Sigmoid colon (tissue), 6 donors: ENCODE measurements at regions not wholly inside any gene's neighbourhood (a gene's known extent, or its start where the extent isn't known, plus 50 kb on each side); places are given as distances from the start of the nearest gene placed in this dataset.
"Not testable (repeated sequence)": the region's sequence is repeated elsewhere in the genome, so short reads cannot be mapped to it uniquely, and the experiment has no call there.

Source experiments
- DNase-seq: peaks from one replicate; pipeline ENCODE4 v3.0.0-alpha.2; 2019
- H3K27ac ChIP-seq, 4 donors: fragments of 200-600 bp; sonication (generic); one replicate each; pipeline ENCODE4 v1.5.1; 2016 to 2019; ENCODE audit warnings: mild to moderate bottlenecking in 1 of 4
- H3K27me3 ChIP-seq, 3 donors: fragments of 200-600 bp; sonication (generic); one replicate each; pipeline ENCODE4 v1.5.1; 2019; ENCODE audit warnings: mild to moderate bottlenecking in 1 of 3
- H3K36me3 ChIP-seq, 4 donors: fragments of 200-600 bp; sonication (generic); one replicate each; pipeline ENCODE4 v1.5.1; 2016 to 2019
- H3K4me1 ChIP-seq, 4 donors: fragments of 200-600 bp; sonication (generic); one replicate each; pipeline ENCODE4 v1.5.1; 2017 to 2019
- H3K4me3 ChIP-seq, 4 donors: fragments of 200-600 bp; sonication (generic); one replicate each; pipeline ENCODE4 v1.5.1; 2017 to 2019; ENCODE audit warnings: mild to moderate bottlenecking in 2 of 4, moderate library complexity in 1 of 4
- H3K9me3 ChIP-seq, 4 donors: fragments of 200-600 bp in 3 of 4; sonication (generic) in 3 of 4; one replicate each; pipeline versions ENCODE4 v1.5.1 to v1.6.1; 2013 to 2019
- CTCF ChIP-seq, 4 experiments: fragments of 450-650 bp in 3 of 4; fragments of 200-600 bp in 1 of 4; IDR thresholded peaks; one replicate each; pipeline ENCODE4 v1.5.1; 2016 to 2019; ENCODE audit warnings: antibody characterized with exemption in 4 of 4, mild to moderate bottlenecking in 3 of 4, moderate library complexity in 2 of 4
- EP300 ChIP-seq, 4 donors: sonication (generic); formaldehyde crosslinking; IDR thresholded peaks; one replicate each; pipeline ENCODE4 v1.6.1; 2017; ENCODE audit warnings: antibody characterized with exemption in 4 of 4
- POLR2A ChIP-seq, 2 donors: fragments of 450-650 bp; IDR thresholded peaks; one replicate each; pipeline ENCODE4 v1.6.1; 2016; ENCODE audit warnings: antibody characterized with exemption in 2 of 2, mild to moderate bottlenecking in 2 of 2, moderate library complexity in 2 of 2
- POLR2AphosphoS5 ChIP-seq, 4 donors: sonication (generic); formaldehyde crosslinking; IDR thresholded peaks; one replicate each; pipeline ENCODE4 v1.6.1; 2017; ENCODE audit warnings: antibody characterized with exemption in 4 of 4
- WGBS, 2 donors: extraction: QIAGEN DNeasy Blood & Tissue Kit; methylation state at CpG; one replicate each; pipeline ENCODE4 v1.1.7; 2013; 5-methylcytosine and 5-hydroxymethylcytosine counted together
- intact Hi-C: fragments of 100-400 bp; cut with DNase I; formaldehyde crosslinking; loops from one replicate; pipeline ENCODE4 v1.15.1; 2023
- donor health status: healthy with polysubstance abuse.
- donor health status: healthy.

GRCh38 chr4:138633580-138633904 lies 382.0 kb upstream of the NOCT start:
- TF ChIP-seq POLR2A (IDR thresholded peaks at IDR 0.05) (no peak), EP300 (IDR thresholded peaks at IDR 0.05) (no peak), POLR2AphosphoS5 (IDR thresholded peaks at IDR 0.05) (no peak), CTCF (IDR thresholded peaks at IDR 0.05) (no peak)
- Histone ChIP-seq H3K4me3 (no peak overlapping the region), H3K27me3 (no peaks in the 10 kb centered on the region), H3K4me1 (peaks cover 0 to under 1% (median under 1%) of the 10 kb centered on the region in 4 donors), H3K27ac (no peak overlapping the region), H3K36me3 (no peaks in the 10 kb centered on the region), H3K9me3 (no peaks in the 10 kb centered on the region)
- intact Hi-C loops = no loop called here
- no peak for DNase-seq
- WGBS, 2 donors = 53 to 67% methylated on average over 2 of the region's 2 CpGs

- Histone ChIP-seq H3K27ac (no peak overlapping the region), H3K4me1 (no peaks in the 10 kb centered on the region), H3K27me3 (no peaks in the 10 kb centered on the region), H3K9me3 (no peaks in the 10 kb centered on the region), H3K36me3 (no peaks in the 10 kb centered on the region), H3K4me3 (no peak overlapping the region)
- TF ChIP-seq POLR2A (IDR thresholded peaks at IDR 0.05) = no peak
- no peak for TF ChIP-seq CTCF (IDR thresholded peaks at IDR 0.05)
- TF ChIP-seq EP300 (IDR thresholded peaks at IDR 0.05) = no peak
- TF ChIP-seq POLR2AphosphoS5 (IDR thresholded peaks at IDR 0.05) = no peak
- no peak for DNase-seq
- intact Hi-C loops = no loop called here
- WGBS, 2 donors = 75 to 87% methylated on average over 5 of the region's 5 CpGs
Measured at GRCh38 chr4:138632856-138633579, 382.6 kb upstream of the NOCT start.

- intact Hi-C loops = no loop called here
- Histone ChIP-seq H3K9me3 (no peaks in the 10 kb centered on the region), H3K36me3 (no peaks in the 10 kb centered on the region), H3K4me3 (no peak overlapping the region), H3K4me1 (no peaks in the 10 kb centered on the region), H3K27ac (no peak overlapping the region), H3K27me3 (no peaks in the 10 kb centered on the region)
- no peak for TF ChIP-seq POLR2A (IDR thresholded peaks at IDR 0.05)
- no peak for TF ChIP-seq EP300 (IDR thresholded peaks at IDR 0.05)
- no peak for TF ChIP-seq CTCF (IDR thresholded peaks at IDR 0.05)
- TF ChIP-seq POLR2AphosphoS5 (IDR thresholded peaks at IDR 0.05) = no peak
- WGBS, 2 donors = 80 to 86% methylated on average over 3 of the region's 3 CpGs
- no peak for DNase-seq
Measured at GRCh38 chr4:138630666-138631065, 384.9 kb upstream of the NOCT start.

- H3K4me1 ChIP-seq = no peaks in the 10 kb centered on the region
- H3K4me3 ChIP-seq = no peak overlapping the region
- intact Hi-C loops = no loop called here
- no peak overlapping the region for H3K27ac ChIP-seq
- no peaks in the 10 kb centered on the region for H3K9me3 ChIP-seq
- WGBS, 2 donors = 89 to 94% methylated on average over 2 of the region's 2 CpGs
- H3K36me3 ChIP-seq = no peaks in the 10 kb centered on the region
- TF ChIP-seq CTCF (IDR thresholded peaks at IDR 0.05) = no peak
- no peak for TF ChIP-seq POLR2AphosphoS5 (IDR thresholded peaks at IDR 0.05)
- no peak for TF ChIP-seq EP300 (IDR thresholded peaks at IDR 0.05)
- TF ChIP-seq POLR2A (IDR thresholded peaks at IDR 0.05) = no peak
- no peaks in the 10 kb centered on the region for H3K27me3 ChIP-seq
- DNase-seq = no peak
Measured at GRCh38 chr4:138629669-138630068, 385.9 kb upstream of the NOCT start.

GRCh38 chr4:138627096-138627495 lies 384.9 kb upstream of the SLC7A11 start:
- TF ChIP-seq POLR2A (IDR thresholded peaks at IDR 0.05) (no peak), POLR2AphosphoS5 (IDR thresholded peaks at IDR 0.05) (no peak), EP300 (IDR thresholded peaks at IDR 0.05) (no peak), CTCF (IDR thresholded peaks at IDR 0.05) (no peak)

GRCh38 chr4:138622362-138622761 lies 380.2 kb upstream of the SLC7A11 start:
- WGBS, 2 donors = 71 to 85% methylated on average over 4 of the region's 4 CpGs
- DNase-seq = not testable (repeated sequence)

More at GRCh38 chr4:138627096-138627495, 384.9 kb upstream of the SLC7A11 start:
- Histone ChIP-seq H3K4me3 (no peak overlapping the region), H3K36me3 (no peaks in the 10 kb centered on the region), H3K9me3 (no peaks in the 10 kb centered on the region), H3K27ac (no peak overlapping the region), H3K27me3 (no peaks in the 10 kb centered on the region), H3K4me1 (no peaks in the 10 kb centered on the region)
- intact Hi-C loops = no loop called here
- WGBS, 2 donors = 81 to 86% methylated on average over 5 of the region's 5 CpGs
- DNase-seq = no peak

More at GRCh38 chr4:138622362-138622761, 380.2 kb upstream of the SLC7A11 start:
- H3K9me3 ChIP-seq, H3K36me3 ChIP-seq, H3K4me1 ChIP-seq, H3K27ac ChIP-seq, intact Hi-C loops, H3K4me3 ChIP-seq, H3K27me3 ChIP-seq: not testable (repeated sequence)
